Naive B cell (primary cell): ENCODE measurements at regions not wholly inside any gene's neighbourhood (a gene's known extent, or its start where the extent isn't known, plus 50 kb on each side); places are given as distances from the start of the nearest gene placed in this dataset.

Source experiments
- ATAC-seq, 2 donors: fragments of 150-1000 bp; cut with Tn5 transposase; 2 replicates each; pipeline ENCODE4 v1.10.0; 2021; ENCODE audit warnings: low read depth in 2 of 2, mild to moderate bottlenecking in 2 of 2, moderate library complexity in 2 of 2
- DNase-seq: peaks from one replicate; pipeline ENCODE4 v3.0.0; 2022
- H3K27ac Mint-ChIP-seq, 6 donors: one replicate each; pipeline ENCODE4 v1.8.0; 2020 to 2022; ENCODE audit warnings: mild to moderate bottlenecking in 6 of 6, mixed read lengths in 6 of 6, moderate library complexity in 5 of 6, inconsistent platforms in 2 of 6
- H3K27me3 Mint-ChIP-seq, 3 donors: one replicate each; pipeline ENCODE4 v1.8.0; 2021 to 2022; ENCODE audit warnings: mixed read lengths in 3 of 3, mild to moderate bottlenecking in 1 of 3
- H3K36me3 Mint-ChIP-seq, 2 donors: one replicate each; pipeline ENCODE4 v1.8.0; 2020 to 2022; ENCODE audit warnings: mixed read lengths in 2 of 2, inconsistent platforms in 1 of 2, mild to moderate bottlenecking in 1 of 2
- H3K4me1 Mint-ChIP-seq, 3 donors: one replicate each; pipeline ENCODE4 v1.8.0; 2020 to 2022; ENCODE audit warnings: mixed read lengths in 3 of 3, inconsistent platforms in 1 of 3, mild to moderate bottlenecking in 1 of 3, moderate library complexity in 1 of 3
- H3K4me3 Mint-ChIP-seq, 8 donors: one replicate each; pipeline ENCODE4 v1.8.0; 2020 to 2022; ENCODE audit warnings: mild to moderate bottlenecking in 8 of 8, mixed read lengths in 8 of 8, moderate library complexity in 8 of 8, inconsistent platforms in 2 of 8
- H3K9me3 Mint-ChIP-seq, 7 donors: one replicate each; pipeline ENCODE4 v1.8.0; 2020 to 2022; ENCODE audit warnings: mixed read lengths in 7 of 7, mild to moderate bottlenecking in 5 of 7, inconsistent platforms in 2 of 7, moderate library complexity in 1 of 7

DNA sequence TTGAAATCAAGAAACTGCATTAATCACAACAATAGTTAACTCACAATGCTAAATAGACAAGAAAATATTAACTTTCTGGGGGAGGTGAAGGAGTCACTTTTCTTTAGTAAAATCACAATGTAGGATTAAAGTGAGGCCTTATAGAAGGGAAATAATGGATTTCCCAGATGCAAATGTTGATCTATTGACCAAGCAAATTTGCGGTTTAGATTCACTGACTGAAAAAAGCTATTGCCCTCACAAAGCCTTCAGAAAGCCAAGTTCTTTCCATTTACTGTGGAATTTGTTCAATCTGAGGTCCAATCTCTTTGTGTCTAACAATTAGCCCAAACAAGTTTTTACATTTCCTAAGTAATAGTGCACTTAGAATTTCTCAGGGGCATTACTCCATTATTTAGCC lies 95.1 kb upstream of the PTCHD4 start:
- no peaks in the 10 kb centered on the region for H3K36me3 Mint-ChIP-seq
- no peak for DNase-seq
- H3K27ac Mint-ChIP-seq: no peak overlapping the region
- H3K4me3 Mint-ChIP-seq: no peak overlapping the region
- no peaks in the 10 kb centered on the region for H3K27me3 Mint-ChIP-seq
- no peaks in the 10 kb centered on the region for H3K4me1 Mint-ChIP-seq
- H3K9me3 Mint-ChIP-seq: peaks cover 4 to 16% (median 6%) of the 10 kb centered on the region in 7 donors
- ATAC-seq: no peak

DNA sequence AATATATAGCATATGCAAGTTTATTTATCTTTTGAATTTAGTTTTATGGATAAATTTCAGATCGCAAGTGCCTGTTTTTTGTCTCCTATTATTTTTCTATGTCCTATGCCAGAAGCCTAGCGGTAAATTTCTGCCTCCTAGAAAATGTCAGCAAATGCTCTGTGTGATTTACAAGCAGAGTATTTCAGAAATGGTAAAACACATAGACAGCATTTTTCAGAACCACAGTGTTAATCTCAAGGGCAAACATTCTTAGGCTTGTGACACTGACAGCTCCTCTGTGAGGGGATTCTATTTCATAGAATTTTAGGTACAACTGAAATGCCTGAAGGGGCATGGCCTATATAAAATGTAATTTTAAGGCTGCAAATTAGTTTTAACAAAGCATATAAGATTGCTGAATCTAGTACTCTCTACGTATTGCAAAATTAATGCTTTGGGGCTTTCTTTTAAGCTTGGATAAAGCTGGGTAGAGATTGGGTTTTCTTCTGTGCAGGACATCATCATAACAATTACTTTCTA lies 89.9 kb upstream of the PTCHD4 start:
- Mint-ChIP-seq H3K27me3 (no peaks in the 10 kb centered on the region), H3K9me3 (peaks cover 0 to 13% (median 6%) of the 10 kb centered on the region in 7 donors), H3K4me1 (no peaks in the 10 kb centered on the region), H3K4me3 (no peak overlapping the region), H3K36me3 (no peaks in the 10 kb centered on the region), H3K27ac (no peak overlapping the region)
- DNase-seq: no peak
- no peak for ATAC-seq

- H3K4me1 Mint-ChIP-seq: no peaks in the 10 kb centered on the region
Measured at GRCh38 chr6:48199499-48199898, 88.5 kb upstream of the PTCHD4 start.

DNA sequence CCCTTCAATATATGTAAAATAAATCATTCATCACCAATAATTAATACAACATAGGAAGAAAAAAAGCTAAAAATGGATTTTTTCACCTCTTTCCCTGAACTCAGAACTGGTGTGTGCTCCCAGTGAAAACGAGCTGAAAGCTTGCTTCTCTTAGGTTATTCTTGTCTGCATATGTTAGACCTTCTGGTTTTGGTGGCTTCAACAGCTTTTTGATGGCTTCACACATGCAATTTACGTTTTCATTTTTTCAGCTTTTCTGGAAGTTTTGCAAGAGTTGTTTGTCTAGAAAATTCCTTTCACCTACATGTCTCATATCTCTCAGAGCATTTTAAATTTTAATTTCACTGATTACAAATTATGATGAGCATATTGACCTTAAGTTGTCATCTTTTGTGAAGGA lies 86.9 kb upstream of the PTCHD4 start:
- DNase-seq: no peak
- H3K27me3 Mint-ChIP-seq: no peaks in the 10 kb centered on the region
- no peak for ATAC-seq
- H3K27ac Mint-ChIP-seq: no peak overlapping the region
- peaks cover 0 to 8% (median 4%) of the 10 kb centered on the region in 7 donors for H3K9me3 Mint-ChIP-seq
- H3K4me1 Mint-ChIP-seq: no peaks in the 10 kb centered on the region
- no peaks in the 10 kb centered on the region for H3K36me3 Mint-ChIP-seq
- H3K4me3 Mint-ChIP-seq: no peak overlapping the region

More at GRCh38 chr6:48199499-48199898, 88.5 kb upstream of the PTCHD4 start:
- no peak for DNase-seq
- H3K27ac Mint-ChIP-seq: no peak overlapping the region
- no peaks in the 10 kb centered on the region for H3K27me3 Mint-ChIP-seq
- peaks cover 2 to 12% (median 6%) of the 10 kb centered on the region in 7 donors for H3K9me3 Mint-ChIP-seq
- H3K36me3 Mint-ChIP-seq: no peaks in the 10 kb centered on the region
- H3K4me3 Mint-ChIP-seq: no peak overlapping the region
- ATAC-seq: no peak

DNA sequence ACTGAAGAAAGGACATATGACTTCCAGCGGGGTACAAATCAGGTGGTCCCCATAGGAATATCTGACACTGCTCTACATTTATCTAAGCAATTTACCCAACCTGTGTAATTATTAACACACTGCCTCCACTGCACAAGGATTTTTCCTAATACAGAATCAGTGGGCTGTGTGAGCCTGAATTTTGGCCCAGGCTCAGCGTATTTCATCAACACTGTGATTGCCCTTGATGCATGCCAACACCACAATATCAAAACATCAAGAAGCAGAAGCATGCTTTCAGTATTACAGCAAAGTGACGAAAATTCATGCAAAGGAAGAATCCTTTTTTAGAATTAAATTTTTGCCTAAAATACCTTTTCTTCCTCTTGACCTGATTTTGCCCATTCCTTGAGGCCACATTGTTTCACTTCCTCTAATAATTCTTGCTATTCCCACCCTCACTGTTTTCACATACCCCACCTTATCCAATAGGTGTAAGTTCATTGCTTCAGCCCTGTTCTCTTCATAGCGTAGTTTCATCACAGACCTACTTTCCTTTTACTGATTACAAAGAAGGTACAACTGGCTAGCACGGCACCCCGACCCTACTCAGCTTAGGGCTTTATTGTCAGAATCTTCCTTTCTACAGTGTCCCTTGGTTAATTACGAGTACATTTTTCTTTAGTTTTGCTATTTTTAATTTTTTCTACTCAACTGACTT lies 83.7 kb upstream of the PTCHD4 start:
- no peaks in the 10 kb centered on the region for H3K27me3 Mint-ChIP-seq
- peaks cover 0 to 6% (median 2%) of the 10 kb centered on the region in 7 donors for H3K9me3 Mint-ChIP-seq
- H3K27ac Mint-ChIP-seq: no peak overlapping the region
- no peaks in the 10 kb centered on the region for H3K4me1 Mint-ChIP-seq
- ATAC-seq (no peak), DNase-seq (no peak)
- no peaks in the 10 kb centered on the region for H3K36me3 Mint-ChIP-seq
- H3K4me3 Mint-ChIP-seq: no peak overlapping the region

DNA sequence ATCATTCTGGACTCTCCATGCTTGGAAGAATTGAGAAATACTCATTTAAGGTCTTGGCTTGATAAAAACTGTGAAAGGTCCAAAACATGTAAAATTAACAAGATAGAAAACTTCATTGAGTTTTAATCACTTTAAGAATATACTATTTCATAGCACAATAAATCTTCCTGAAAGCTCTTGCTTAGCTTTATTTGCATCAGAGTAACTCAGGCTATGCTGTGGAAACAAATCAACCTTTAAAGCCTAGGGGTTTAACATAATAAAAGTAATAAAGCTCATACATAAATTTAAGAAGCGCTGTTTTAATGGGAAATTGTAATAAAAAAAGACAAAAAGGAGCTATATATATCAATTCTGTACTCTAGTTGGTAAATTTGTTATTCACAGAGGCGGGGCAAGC lies 77.2 kb upstream of the PTCHD4 start:
- no peak overlapping the region for H3K27ac Mint-ChIP-seq
- no peak overlapping the region for H3K4me3 Mint-ChIP-seq
- H3K27me3 Mint-ChIP-seq: no peaks in the 10 kb centered on the region
- H3K36me3 Mint-ChIP-seq: no peaks in the 10 kb centered on the region
- H3K4me1 Mint-ChIP-seq: no peaks in the 10 kb centered on the region
- no peak for DNase-seq
- peaks cover 0 to 5% (median 2%) of the 10 kb centered on the region in 7 donors for H3K9me3 Mint-ChIP-seq
- ATAC-seq: no peak

DNA sequence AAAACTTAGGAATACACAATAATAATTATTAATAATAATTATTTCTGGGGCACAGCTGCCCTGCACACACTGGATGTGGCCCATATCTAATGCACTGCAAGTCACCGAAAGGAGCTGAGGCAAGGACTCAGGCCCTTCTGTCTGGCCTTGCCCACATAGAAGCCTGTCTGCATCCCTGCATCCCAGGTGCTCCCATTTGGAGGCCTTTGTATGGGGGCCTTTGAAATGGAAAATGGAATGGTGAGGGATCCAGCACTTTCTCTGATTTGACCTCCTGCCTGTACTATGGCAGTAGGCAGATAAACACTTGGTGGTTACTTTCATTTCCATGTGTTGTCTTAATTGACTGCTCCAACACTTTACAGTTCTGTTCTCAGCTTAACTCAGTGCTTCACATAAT lies 75.7 kb upstream of the PTCHD4 start:
- peaks cover 0 to 7% (median 0%) of the 10 kb centered on the region in 7 donors for H3K9me3 Mint-ChIP-seq
- no peak for ATAC-seq
- no peak for DNase-seq
- H3K4me1 Mint-ChIP-seq: no peaks in the 10 kb centered on the region
- H3K27ac Mint-ChIP-seq: no peak overlapping the region
- H3K4me3 Mint-ChIP-seq: no peak overlapping the region
- H3K27me3 Mint-ChIP-seq: no peaks in the 10 kb centered on the region
- no peaks in the 10 kb centered on the region for H3K36me3 Mint-ChIP-seq

DNA sequence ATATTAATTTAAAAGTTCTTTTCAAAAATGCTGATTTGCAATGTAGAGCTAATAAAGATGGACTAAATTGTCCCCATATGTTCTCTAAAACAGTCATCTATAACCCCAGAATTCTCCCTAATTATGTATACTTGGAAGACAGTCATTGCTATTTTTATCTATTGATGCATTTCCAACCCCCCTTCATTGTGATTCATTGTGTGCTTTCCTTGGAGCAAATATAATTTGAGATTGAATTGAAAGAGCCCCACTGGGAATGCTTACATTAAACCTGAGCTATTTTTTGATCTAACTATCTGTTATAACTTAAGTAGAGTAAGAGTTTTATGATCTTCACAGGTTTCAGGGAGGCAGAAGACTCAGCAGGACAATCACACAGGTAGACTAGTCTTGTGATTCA lies 73.7 kb upstream of the PTCHD4 start:
- peaks cover 0 to 9% (median 1%) of the 10 kb centered on the region in 7 donors for H3K9me3 Mint-ChIP-seq
- no peak overlapping the region for H3K27ac Mint-ChIP-seq
- H3K4me1 Mint-ChIP-seq: no peaks in the 10 kb centered on the region
- no peak for DNase-seq
- peaks cover 0 to 5% of the 10 kb centered on the region in 2 donors for H3K36me3 Mint-ChIP-seq
- ATAC-seq: no peak
- H3K4me3 Mint-ChIP-seq: no peak overlapping the region
- H3K27me3 Mint-ChIP-seq: no peaks in the 10 kb centered on the region

DNA sequence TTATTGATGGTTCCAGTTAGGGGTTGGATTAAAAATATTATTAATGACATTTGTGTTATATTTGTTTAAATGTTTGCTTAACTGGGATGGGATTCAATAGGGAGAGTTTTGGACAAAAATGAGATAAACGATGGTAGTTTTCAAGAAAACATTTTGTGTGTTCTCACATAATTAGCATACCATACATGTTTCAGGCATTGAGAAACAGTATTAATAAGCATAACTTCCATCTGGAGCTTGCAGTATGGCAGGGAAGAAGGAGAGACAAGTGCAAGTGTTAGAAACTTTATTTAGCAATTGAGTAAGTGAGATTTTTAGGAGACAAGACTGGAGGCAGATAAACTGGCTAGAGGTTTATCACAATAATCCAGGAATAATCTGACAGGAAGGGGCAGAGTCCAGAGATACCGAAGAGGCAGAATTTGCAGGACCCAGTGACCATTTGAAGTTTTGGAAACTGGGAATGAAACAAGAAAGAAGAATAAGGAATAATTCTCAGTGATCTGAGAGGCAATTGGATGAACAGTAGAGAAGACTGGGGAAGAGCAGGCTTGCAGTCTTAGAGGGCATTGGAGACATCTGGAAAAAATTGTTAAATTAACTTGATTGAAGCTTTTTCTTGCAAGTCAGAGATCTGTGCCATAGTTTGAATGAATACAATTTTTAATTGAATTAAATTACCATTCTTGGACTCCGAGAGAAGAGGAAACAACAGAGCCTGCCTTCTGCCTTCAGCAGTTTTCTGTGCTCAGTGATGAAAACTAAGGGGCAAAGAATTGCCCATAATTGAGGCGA lies 73.0 kb upstream of the PTCHD4 start:
- H3K9me3 Mint-ChIP-seq: peaks cover 0 to 14% (median 2%) of the 10 kb centered on the region in 7 donors
- ATAC-seq (no peak), DNase-seq (no peak)
- no peaks in the 10 kb centered on the region for H3K4me1 Mint-ChIP-seq
- H3K36me3 Mint-ChIP-seq: peaks cover 0 to 5% of the 10 kb centered on the region in 2 donors
- H3K27ac Mint-ChIP-seq: no peak overlapping the region
- no peaks in the 10 kb centered on the region for H3K27me3 Mint-ChIP-seq
- no peak overlapping the region for H3K4me3 Mint-ChIP-seq

DNA sequence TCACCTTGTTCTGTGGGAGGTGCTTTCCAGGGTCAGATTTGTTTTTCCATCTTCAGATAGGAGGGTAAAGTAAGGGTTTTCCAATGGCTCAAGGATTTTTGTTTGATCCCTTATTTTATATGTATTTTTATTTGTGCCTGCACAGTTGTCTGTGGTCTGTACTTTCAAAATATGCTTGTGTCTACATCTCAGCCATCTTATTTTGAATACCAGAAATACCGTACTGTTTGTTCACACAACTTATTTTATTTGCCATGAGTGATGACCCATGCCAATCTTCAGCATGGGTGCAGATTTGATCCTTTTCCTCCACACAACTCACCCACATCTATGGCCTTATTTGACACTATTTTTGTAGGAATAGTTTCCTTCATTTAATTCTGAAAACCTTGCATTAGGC lies 72.2 kb upstream of the PTCHD4 start:
- ATAC-seq (no peak), DNase-seq (no peak)
- Mint-ChIP-seq H3K9me3 (peaks cover 0 to 14% (median 2%) of the 10 kb centered on the region in 7 donors), H3K27ac (no peak overlapping the region), H3K4me1 (no peaks in the 10 kb centered on the region), H3K36me3 (peaks cover 0 to 5% of the 10 kb centered on the region in 2 donors), H3K27me3 (no peaks in the 10 kb centered on the region), H3K4me3 (no peak overlapping the region)

- Mint-ChIP-seq H3K36me3 (peaks cover 0 to 5% of the 10 kb centered on the region in 2 donors), H3K9me3 (peaks cover 0 to 10% (median 0%) of the 10 kb centered on the region in 7 donors), H3K4me1 (no peaks in the 10 kb centered on the region), H3K27me3 (no peaks in the 10 kb centered on the region), H3K4me3 (no peak overlapping the region), H3K27ac (no peak overlapping the region)
- DNase-seq (no peak), ATAC-seq (no peak)
Measured at GRCh38 chr6:48178700-48179099, 67.7 kb upstream of the PTCHD4 start.

DNA sequence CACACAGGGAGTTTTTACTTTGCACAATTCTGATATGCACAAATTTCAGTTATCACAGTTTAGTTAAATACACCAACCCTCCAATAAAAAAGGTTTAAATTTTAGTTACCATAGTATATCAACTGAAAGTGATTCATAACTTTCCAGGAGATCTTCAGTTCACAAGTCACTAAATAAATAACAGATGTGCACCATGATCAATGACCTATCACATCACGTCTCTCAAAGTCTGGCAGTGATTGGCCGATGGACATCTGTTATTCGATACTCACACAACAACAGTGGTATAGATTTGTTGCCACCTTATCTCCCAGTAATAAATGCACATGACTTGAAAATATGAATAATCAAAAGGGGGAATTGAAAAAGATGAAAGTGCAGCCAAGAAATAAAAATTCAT lies 66.8 kb upstream of the PTCHD4 start:
- H3K4me1 Mint-ChIP-seq: no peaks in the 10 kb centered on the region
- DNase-seq (no peak), ATAC-seq (no peak)
- no peak overlapping the region for H3K27ac Mint-ChIP-seq
- peaks cover 0 to 10% (median 0%) of the 10 kb centered on the region in 7 donors for H3K9me3 Mint-ChIP-seq
- H3K36me3 Mint-ChIP-seq: peaks cover 0 to 5% of the 10 kb centered on the region in 2 donors
- no peak overlapping the region for H3K4me3 Mint-ChIP-seq
- no peaks in the 10 kb centered on the region for H3K27me3 Mint-ChIP-seq

DNA sequence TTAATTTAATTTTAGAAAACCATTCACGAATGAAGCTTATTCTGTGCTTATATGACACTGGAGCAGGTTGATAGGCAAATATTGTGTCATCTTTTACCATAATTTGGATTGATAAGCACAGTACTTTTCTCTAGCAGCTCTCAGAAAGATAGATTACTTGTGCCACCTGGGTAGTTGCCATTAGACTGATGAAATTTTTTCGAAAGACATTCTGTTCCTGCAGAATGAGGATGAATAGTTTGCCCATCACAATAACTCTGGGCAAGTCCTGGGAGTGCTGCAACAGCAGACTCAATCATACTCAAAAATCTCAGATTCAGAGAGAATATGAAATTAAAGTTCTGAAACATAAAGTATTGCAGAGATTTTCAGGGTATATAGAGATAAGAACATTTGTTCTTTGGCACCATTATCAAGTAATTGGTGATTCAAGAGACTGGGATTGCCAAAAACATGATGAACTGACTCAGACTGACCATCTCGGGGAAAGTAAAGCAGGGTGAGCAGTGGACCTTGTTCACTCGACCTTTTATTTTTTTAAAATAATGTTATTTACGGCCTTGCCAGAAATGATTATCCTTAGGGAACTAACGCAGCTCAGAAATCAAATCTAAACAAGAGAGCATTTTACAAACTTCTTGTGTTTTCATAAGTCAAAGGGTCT lies 65.8 kb upstream of the PTCHD4 start:
- H3K36me3 Mint-ChIP-seq: peaks cover 0 to 5% of the 10 kb centered on the region in 2 donors
- no peak for ATAC-seq
- no peak overlapping the region for H3K4me3 Mint-ChIP-seq
- H3K27me3 Mint-ChIP-seq: no peaks in the 10 kb centered on the region
- DNase-seq: no peak
- no peaks in the 10 kb centered on the region for H3K4me1 Mint-ChIP-seq
- no peak overlapping the region for H3K27ac Mint-ChIP-seq
- H3K9me3 Mint-ChIP-seq: peaks cover 0 to 8% (median 0%) of the 10 kb centered on the region in 7 donors
